ENCODE measurements at regions not wholly inside any gene's neighbourhood (a gene's known extent, or its start where the extent isn't known, plus 50 kb on each side); places are given as distances from the start of the nearest gene placed in this dataset.

DNA sequence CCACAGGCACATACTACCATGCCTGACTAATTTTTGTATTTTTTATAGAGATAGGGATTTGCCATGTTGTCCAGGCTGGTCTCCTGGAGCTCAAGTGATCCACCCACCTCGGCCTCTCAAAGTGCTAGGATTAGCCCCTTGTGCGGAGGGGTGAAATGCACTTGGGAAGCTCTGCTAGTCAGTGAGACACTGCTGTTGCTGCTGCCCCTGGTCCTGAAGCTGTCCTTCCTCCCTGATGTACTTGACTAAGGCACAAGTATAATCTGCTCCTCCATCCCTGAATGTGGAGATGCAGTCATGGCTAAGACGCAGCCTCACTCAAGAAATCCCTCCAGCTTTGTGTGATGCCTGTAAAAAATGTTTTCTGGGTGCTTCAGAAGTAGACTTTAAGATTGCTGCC, 124.5 kb downstream of the KCTD15 start:
- no peaks in the 10 kb centered on the region for H3K9me3 Mint-ChIP-seq
- Histone ChIP-seq H3K4me3 (ENCODE audit: low read length) (no peak overlapping the region), H3K4me1 (ENCODE audit: control insufficient read depth, insufficient read depth, low read length) (no peaks in the 10 kb centered on the region), H3K36me3 (ENCODE audit: control insufficient read depth, insufficient read depth, low read length) (no peaks in the 10 kb centered on the region), H3K27ac (ENCODE audit: low read length) (no peak overlapping the region), H3K27me3 (ENCODE audit: control insufficient read depth, insufficient read depth, low read length) (no peaks in the 10 kb centered on the region), H3K9me3 (ENCODE audit: control insufficient read depth, insufficient read depth, low read length) (no peaks in the 10 kb centered on the region)
- WGBS (ENCODE audit: insufficient coverage) = 90% methylated on average over 3 of the region's 3 CpGs
- no peak overlapping the region for H3K4me3 Mint-ChIP-seq
- intact Hi-C loops (cut with micrococcal nuclease) = no loop called here
- TF ChIP-seq, protein P1, sequence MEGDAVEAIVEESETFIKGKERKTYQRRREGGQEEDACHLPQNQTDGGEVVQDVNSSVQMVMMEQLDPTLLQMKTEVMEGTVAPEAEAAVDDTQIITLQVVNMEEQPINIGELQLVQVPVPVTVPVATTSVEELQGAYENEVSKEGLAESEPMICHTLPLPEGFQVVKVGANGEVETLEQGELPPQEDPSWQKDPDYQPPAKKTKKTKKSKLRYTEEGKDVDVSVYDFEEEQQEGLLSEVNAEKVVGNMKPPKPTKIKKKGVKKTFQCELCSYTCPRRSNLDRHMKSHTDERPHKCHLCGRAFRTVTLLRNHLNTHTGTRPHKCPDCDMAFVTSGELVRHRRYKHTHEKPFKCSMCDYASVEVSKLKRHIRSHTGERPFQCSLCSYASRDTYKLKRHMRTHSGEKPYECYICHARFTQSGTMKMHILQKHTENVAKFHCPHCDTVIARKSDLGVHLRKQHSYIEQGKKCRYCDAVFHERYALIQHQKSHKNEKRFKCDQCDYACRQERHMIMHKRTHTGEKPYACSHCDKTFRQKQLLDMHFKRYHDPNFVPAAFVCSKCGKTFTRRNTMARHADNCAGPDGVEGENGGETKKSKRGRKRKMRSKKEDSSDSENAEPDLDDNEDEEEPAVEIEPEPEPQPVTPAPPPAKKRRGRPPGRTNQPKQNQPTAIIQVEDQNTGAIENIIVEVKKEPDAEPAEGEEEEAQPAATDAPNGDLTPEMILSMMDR (IDR thresholded peaks at IDR 0.05) = no peak
- ATAC-seq (no peak), DNase-seq (no peak)
- H3K27ac Mint-ChIP-seq = no peak overlapping the region
- no peaks in the 10 kb centered on the region for H3K36me3 Mint-ChIP-seq
- H3K27me3 Mint-ChIP-seq (ENCODE audit: low read depth in 2 of 2) = peaks cover 14 to 23% of the 10 kb centered on the region in 2 donors
- no peaks in the 10 kb centered on the region for H3K4me1 Mint-ChIP-seq

GRCh38 chr19:33926306-33926705, 129.6 kb downstream of the KCTD15 start:
- TF ChIP-seq, protein P1 (IDR thresholded peaks at IDR 0.05) = no peak
- H3K4me3 Mint-ChIP-seq = no peak overlapping the region
- intact Hi-C loops (cut with micrococcal nuclease) = no loop called here
- no peaks in the 10 kb centered on the region for H3K4me1 ChIP-seq (ENCODE audit: control insufficient read depth, insufficient read depth, low read length)
- DNase-seq = no peak
- no peak overlapping the region for H3K27ac ChIP-seq (ENCODE audit: low read length)
- H3K36me3 ChIP-seq (ENCODE audit: control insufficient read depth, insufficient read depth, low read length) = no peaks in the 10 kb centered on the region
- H3K27ac Mint-ChIP-seq = no peak overlapping the region
- no peaks in the 10 kb centered on the region for H3K4me1 Mint-ChIP-seq
- H3K36me3 Mint-ChIP-seq = no peaks in the 10 kb centered on the region
- no peaks in the 10 kb centered on the region for H3K9me3 ChIP-seq (ENCODE audit: control insufficient read depth, insufficient read depth, low read length)
- WGBS (ENCODE audit: insufficient coverage) = 75% methylated on average over 2 of the region's 3 CpGs
- no peak overlapping the region for H3K4me3 ChIP-seq (ENCODE audit: low read length)
- no peak for ATAC-seq
- no peaks in the 10 kb centered on the region for H3K27me3 ChIP-seq (ENCODE audit: control insufficient read depth, insufficient read depth, low read length)
- H3K9me3 Mint-ChIP-seq = no peaks in the 10 kb centered on the region
- peaks cover 13 to 15% of the 10 kb centered on the region in 2 donors for H3K27me3 Mint-ChIP-seq (ENCODE audit: low read depth in 2 of 2)

- WGBS (ENCODE audit: insufficient coverage) = 56% methylated on average over 5 of the region's 5 CpGs
- ATAC-seq = no peak
These were observed 131.3 kb downstream of the KCTD15 start for GRCh38 chr19:33927789-33928457.

More at GRCh38 chr19:33927789-33928457, 131.3 kb downstream of the KCTD15 start:
- Mint-ChIP-seq H3K4me3 (no peak overlapping the region), H3K27me3 (ENCODE audit: low read depth in 2 of 2) (peaks cover 13 to 15% of the 10 kb centered on the region in 2 donors), H3K36me3 (no peaks in the 10 kb centered on the region), H3K27ac (no peak overlapping the region), H3K4me1 (no peaks in the 10 kb centered on the region), H3K9me3 (no peaks in the 10 kb centered on the region)
- H3K4me3 ChIP-seq (ENCODE audit: low read length) = no peak overlapping the region
- H3K36me3 ChIP-seq (ENCODE audit: control insufficient read depth, insufficient read depth, low read length) = no peaks in the 10 kb centered on the region
- TF ChIP-seq, protein P1 (IDR thresholded peaks at IDR 0.05) = no peak
- no peak for DNase-seq
- H3K9me3 ChIP-seq (ENCODE audit: control insufficient read depth, insufficient read depth, low read length) = no peaks in the 10 kb centered on the region
- H3K27me3 ChIP-seq (ENCODE audit: control insufficient read depth, insufficient read depth, low read length) = no peaks in the 10 kb centered on the region
- intact Hi-C loops (cut with micrococcal nuclease) = no loop called here
- H3K27ac ChIP-seq (ENCODE audit: low read length) = no peak overlapping the region
- H3K4me1 ChIP-seq (ENCODE audit: control insufficient read depth, insufficient read depth, low read length) = no peaks in the 10 kb centered on the region
